ENCODE measurements at regions not wholly inside any gene's neighbourhood (a gene's known extent, or its start where the extent isn't known, plus 50 kb on each side); places are given as distances from the start of the nearest gene placed in this dataset.

- TF ChIP-seq CTCF (conservative IDR thresholded peaks at IDR 0.05; ENCODE audit: low read length) (no peak), EZH2phosphoT487 (IDR thresholded peaks at IDR 0.05; ENCODE audit: borderline replicate concordance) (no peak)
Measured at GRCh38 chr6:126641641-126642040, 301.7 kb downstream of the CENPW start.
